ENCODE measurements at regions not wholly inside any gene's neighbourhood (a gene's known extent, or its start where the extent isn't known, plus 50 kb on each side); places are given as distances from the start of the nearest gene placed in this dataset.

DNA sequence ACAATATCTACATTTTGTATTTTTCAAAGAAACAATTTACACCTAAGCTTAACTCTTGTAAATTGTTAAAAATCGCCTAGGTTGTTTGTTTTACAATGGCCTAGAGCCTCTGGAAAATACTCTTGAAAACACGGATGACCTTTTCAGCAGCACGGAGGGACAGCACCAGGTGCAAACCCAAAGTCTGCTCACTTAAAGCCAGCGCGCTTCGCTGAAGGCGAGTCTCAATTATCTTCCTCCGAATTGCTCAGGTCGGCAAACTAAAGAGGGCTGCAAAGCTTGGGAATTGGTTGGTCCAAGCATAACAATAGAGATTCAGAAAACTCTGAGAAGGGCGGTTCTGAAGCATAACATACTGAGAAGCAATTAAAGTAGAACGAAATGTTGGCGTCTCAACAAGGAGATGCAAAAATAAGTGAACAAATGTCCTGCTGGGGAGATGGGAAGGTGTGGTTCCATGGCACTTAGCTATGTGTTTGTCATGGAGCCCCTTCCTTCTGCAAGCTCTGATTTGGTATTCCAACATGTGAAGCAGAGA, 139.9 kb upstream of the PITRM1 start:
- ATAC-seq (no peak), DNase-seq (no peak)
- peaks cover 0 to 3% (median 0%) of the 10 kb centered on the region in 12 donors for H3K9me3 ChIP-seq
- no peaks in the 10 kb centered on the region for H3K36me3 ChIP-seq
- H3K27me3 ChIP-seq: peaks cover 0 to 6% (median 0%) of the 10 kb centered on the region in 9 donors
- no peak overlapping the region for H3K27ac ChIP-seq
- WGBS, 4 donors: 77 to 84% (median 80%) methylated on average over 12 of the region's 12 CpGs
- TF ChIP-seq POLR2A (IDR thresholded peaks at IDR 0.05) (no peak), CTCF (IDR thresholded peaks at IDR 0.05) (no peak)
- intact Hi-C loops (cut with DNase I): no loop called here
- no peak overlapping the region for H3K4me3 ChIP-seq
- H3K4me1 ChIP-seq: no peaks in the 10 kb centered on the region

DNA sequence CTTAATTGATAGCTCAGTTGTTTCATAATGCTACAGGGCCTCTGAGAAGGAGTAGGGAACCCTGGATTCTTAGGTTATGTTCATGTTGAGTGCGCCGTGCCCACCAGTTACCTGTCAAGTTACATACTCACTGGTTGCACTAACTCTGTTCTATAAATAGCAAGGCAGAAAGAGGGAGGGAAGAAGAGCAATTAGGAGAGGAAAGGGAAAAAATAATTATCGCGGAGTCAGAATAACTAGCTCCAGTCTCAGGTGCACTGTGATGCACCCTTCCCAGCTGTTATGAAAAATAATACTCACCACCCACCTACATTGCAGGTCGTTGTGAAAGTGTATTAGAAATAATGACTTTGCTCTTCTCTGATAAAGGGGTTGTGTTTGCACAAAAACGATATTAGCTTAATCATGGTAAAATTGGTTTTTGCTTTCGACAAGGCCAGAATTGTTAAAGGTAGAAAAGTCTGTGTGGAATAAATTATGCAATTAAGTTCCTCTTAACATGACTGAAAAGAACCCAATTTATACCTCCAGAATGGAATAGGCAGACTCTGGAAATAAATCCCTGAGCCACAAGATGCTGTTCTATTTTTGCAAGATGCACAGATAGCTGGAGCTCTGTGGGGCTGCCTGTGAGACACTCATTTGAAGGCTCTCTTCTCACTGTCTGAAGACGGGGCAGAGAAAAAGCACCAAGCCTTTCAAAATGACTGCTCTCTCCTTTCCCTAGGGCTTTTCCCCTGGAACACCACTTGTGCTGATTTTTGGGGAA, 137.6 kb upstream of the PITRM1 start:
- H3K27ac ChIP-seq: no peak overlapping the region
- no peak for ATAC-seq

GRCh38 chr10:3306050-3306449, 133.5 kb upstream of the PITRM1 start:
- no peak overlapping the region for H3K27ac ChIP-seq
- peaks cover 0 to 6% (median 0%) of the 10 kb centered on the region in 9 donors for H3K27me3 ChIP-seq
- no peak for TF ChIP-seq POLR2A (IDR thresholded peaks at IDR 0.05)
- TF ChIP-seq CTCF (IDR thresholded peaks at IDR 0.05): no peak
- WGBS, 4 donors: 95 to 98% (median 97%) methylated on average over 2 of the region's 2 CpGs
- intact Hi-C loops (cut with DNase I): no loop called here
- DNase-seq (no peak), ATAC-seq (no peak)
- no peak overlapping the region for H3K4me3 ChIP-seq
- H3K4me1 ChIP-seq: no peaks in the 10 kb centered on the region
- no peaks in the 10 kb centered on the region for H3K36me3 ChIP-seq
- H3K9me3 ChIP-seq: peaks cover 0 to 10% (median 0%) of the 10 kb centered on the region in 12 donors

More for the DNA sequence above, 137.6 kb upstream of the PITRM1 start:
- no peaks in the 10 kb centered on the region for H3K36me3 ChIP-seq
- peaks cover 0 to 6% (median 0%) of the 10 kb centered on the region in 9 donors for H3K27me3 ChIP-seq
- H3K4me1 ChIP-seq: no peaks in the 10 kb centered on the region
- no peak for DNase-seq
- no peak overlapping the region for H3K4me3 ChIP-seq
- H3K9me3 ChIP-seq: peaks cover 0 to 3% (median 0%) of the 10 kb centered on the region in 12 donors
- 77 to 79% (median 78%) methylated on average over 8 of the region's 8 CpGs for WGBS, 4 donors
- intact Hi-C loops (cut with DNase I): no loop called here
- TF ChIP-seq CTCF (IDR thresholded peaks at IDR 0.05) (no peak), POLR2A (IDR thresholded peaks at IDR 0.05) (no peak)

DNA sequence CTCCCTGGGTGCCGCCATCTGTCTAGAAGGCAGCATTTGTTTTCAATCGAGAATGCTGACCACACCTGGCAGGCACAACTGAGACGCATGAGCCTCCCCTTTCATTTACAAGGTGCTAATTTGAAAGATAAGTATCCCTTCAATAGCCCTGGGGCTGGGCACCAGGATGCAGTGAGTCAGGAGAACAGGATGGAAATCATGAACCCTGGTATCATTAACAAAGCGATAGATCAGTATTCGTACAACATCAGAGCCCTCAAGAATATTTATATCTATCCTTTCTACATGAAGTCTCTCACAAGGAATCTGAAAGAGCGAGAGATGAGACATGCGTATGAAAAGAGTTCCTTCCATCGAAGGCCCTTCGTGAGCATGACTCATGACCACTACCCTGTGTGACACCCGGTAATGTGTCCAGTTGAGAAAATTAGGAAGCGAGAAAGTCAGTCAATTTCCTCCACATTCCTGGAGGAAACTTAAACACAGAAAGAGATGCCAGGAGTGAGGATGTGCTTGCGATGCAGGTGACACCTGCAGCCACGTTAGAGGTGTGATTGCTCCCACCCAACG, 123.1 kb upstream of the PITRM1 start:
- Histone ChIP-seq H3K4me3 (no peak overlapping the region), H3K9me3 (no peaks in the 10 kb centered on the region), H3K27ac (no peak overlapping the region), H3K27me3 (no peaks in the 10 kb centered on the region), H3K4me1 (no peaks in the 10 kb centered on the region), H3K36me3 (no peaks in the 10 kb centered on the region)
- intact Hi-C loops (cut with DNase I): no loop called here
- WGBS, 4 donors: 87 to 93% (median 90%) methylated on average over 14 of the region's 14 CpGs
- no peak for ATAC-seq
- DNase-seq: no peak
- TF ChIP-seq POLR2A (IDR thresholded peaks at IDR 0.05): no peak
- TF ChIP-seq CTCF (IDR thresholded peaks at IDR 0.05): no peak

Measured in heart left ventricle (tissue), 16 donors.